ENCODE measurements at regions not wholly inside any gene's neighbourhood (a gene's known extent, or its start where the extent isn't known, plus 50 kb on each side); places are given as distances from the start of the nearest gene placed in this dataset.

DNA sequence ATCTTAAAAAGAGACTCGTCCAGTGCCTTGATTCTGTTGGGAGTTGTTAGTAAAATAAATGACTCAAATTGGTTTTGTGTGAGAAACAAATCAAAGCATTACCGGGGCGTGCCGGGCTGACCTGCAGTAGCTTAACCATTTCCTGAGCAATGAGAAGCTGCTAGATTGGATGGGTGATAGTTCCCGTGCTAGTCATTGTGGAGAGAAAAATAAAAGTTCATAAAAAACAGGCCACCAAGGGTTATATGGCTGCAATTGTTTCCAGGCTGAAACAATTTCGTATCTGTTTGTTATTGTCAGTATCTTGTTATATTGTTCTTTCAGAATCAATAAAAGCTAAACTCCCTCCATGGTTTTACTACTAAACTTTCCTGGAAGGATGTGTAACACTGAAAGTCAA, 314.4 kb downstream of the MTX2 start:
- no peak for DNase-seq
- no peaks in the 10 kb centered on the region for H3K36me3 ChIP-seq
- H3K9me3 ChIP-seq (ENCODE audit: severe bottlenecking), result no peaks in the 10 kb centered on the region
- H3K27ac ChIP-seq, result no peak overlapping the region
- peaks cover 85% of the 10 kb centered on the region for H3K27me3 ChIP-seq (ENCODE audit: insufficient read depth, low read depth, severe bottlenecking)
- TF ChIP-seq, protein P1, sequence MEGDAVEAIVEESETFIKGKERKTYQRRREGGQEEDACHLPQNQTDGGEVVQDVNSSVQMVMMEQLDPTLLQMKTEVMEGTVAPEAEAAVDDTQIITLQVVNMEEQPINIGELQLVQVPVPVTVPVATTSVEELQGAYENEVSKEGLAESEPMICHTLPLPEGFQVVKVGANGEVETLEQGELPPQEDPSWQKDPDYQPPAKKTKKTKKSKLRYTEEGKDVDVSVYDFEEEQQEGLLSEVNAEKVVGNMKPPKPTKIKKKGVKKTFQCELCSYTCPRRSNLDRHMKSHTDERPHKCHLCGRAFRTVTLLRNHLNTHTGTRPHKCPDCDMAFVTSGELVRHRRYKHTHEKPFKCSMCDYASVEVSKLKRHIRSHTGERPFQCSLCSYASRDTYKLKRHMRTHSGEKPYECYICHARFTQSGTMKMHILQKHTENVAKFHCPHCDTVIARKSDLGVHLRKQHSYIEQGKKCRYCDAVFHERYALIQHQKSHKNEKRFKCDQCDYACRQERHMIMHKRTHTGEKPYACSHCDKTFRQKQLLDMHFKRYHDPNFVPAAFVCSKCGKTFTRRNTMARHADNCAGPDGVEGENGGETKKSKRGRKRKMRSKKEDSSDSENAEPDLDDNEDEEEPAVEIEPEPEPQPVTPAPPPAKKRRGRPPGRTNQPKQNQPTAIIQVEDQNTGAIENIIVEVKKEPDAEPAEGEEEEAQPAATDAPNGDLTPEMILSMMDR (IDR thresholded peaks at IDR 0.05; ENCODE audit: low read depth, low read length), result no peak
- H3K4me3 ChIP-seq (ENCODE audit: low read depth, low read length), result no peak overlapping the region

DNA sequence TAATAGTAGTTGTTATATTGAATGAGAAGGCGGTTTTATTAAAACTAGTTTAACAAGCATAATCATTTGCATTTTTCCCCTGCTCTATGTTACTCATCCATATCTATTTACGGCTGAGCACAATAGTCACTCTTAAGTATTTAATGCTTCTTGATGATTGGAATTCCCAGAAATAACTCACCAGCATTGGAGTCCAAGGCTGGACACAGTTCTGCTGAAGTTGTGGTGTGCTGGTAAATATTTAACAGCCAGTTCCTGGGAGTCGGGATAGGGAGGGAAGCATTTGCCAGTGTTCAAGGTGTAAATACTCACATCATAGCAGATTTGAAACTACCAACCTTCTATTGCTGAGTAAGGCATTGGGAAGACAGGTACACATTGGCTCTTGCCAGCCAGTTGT, 315.1 kb downstream of the MTX2 start:
- H3K36me3 ChIP-seq, result no peaks in the 10 kb centered on the region
- peaks cover 85% of the 10 kb centered on the region for H3K27me3 ChIP-seq (ENCODE audit: insufficient read depth, low read depth, severe bottlenecking)
- no peak for DNase-seq
- no peaks in the 10 kb centered on the region for H3K9me3 ChIP-seq (ENCODE audit: severe bottlenecking)
- TF ChIP-seq, protein P1 (IDR thresholded peaks at IDR 0.05; ENCODE audit: low read depth, low read length), result no peak
- H3K27ac ChIP-seq, result no peak overlapping the region
- no peak overlapping the region for H3K4me3 ChIP-seq (ENCODE audit: low read depth, low read length)

DNA sequence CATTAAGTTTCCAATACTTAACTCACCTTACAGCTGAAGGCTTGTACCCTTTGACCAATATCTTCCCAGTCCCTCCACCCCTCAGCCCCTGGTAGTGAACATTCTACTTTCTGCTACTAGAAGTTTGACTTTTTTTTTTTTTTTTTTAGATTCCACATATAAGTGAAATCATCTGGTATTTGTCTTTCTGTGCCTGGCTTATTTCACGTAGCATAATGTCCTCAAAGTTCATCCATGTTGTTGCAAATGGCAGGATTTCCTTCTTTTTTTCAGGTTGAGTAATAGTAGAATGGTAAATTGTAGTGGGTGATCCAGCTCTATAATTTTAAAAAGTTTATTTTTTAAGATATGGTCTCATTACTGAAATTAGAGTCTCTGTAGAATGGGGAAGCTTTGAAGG, 316.0 kb downstream of the MTX2 start:
- Histone ChIP-seq H3K27me3 (ENCODE audit: insufficient read depth, low read depth, severe bottlenecking) (peaks cover 87% of the 10 kb centered on the region), H3K4me3 (ENCODE audit: low read depth, low read length) (no peak overlapping the region), H3K36me3 (no peaks in the 10 kb centered on the region), H3K9me3 (ENCODE audit: severe bottlenecking) (no peaks in the 10 kb centered on the region), H3K27ac (no peak overlapping the region)
- TF ChIP-seq, protein P1 (IDR thresholded peaks at IDR 0.05; ENCODE audit: low read depth, low read length), result no peak
- DNase-seq, result no peak

GRCh38 chr2:176585791-176586190, 316.5 kb downstream of the MTX2 start:
- TF ChIP-seq, protein P1 (IDR thresholded peaks at IDR 0.05; ENCODE audit: low read depth, low read length), result no peak

GRCh38 chr2:176589287-176589686, 320.0 kb downstream of the MTX2 start:
- H3K27me3 ChIP-seq (ENCODE audit: insufficient read depth, low read depth, severe bottlenecking), result peaks cover 58% of the 10 kb centered on the region
- TF ChIP-seq, protein P1 (IDR thresholded peaks at IDR 0.05; ENCODE audit: low read depth, low read length), result no peak
- no peak overlapping the region for H3K27ac ChIP-seq
- H3K9me3 ChIP-seq (ENCODE audit: severe bottlenecking), result no peaks in the 10 kb centered on the region
- no peak overlapping the region for H3K4me3 ChIP-seq (ENCODE audit: low read depth, low read length)
- DNase-seq, result no peak
- no peaks in the 10 kb centered on the region for H3K36me3 ChIP-seq

More at GRCh38 chr2:176585791-176586190, 316.5 kb downstream of the MTX2 start:
- Histone ChIP-seq H3K27ac (no peak overlapping the region), H3K27me3 (ENCODE audit: insufficient read depth, low read depth, severe bottlenecking) (peaks cover 84% of the 10 kb centered on the region), H3K36me3 (no peaks in the 10 kb centered on the region), H3K9me3 (ENCODE audit: severe bottlenecking) (no peaks in the 10 kb centered on the region), H3K4me3 (ENCODE audit: low read depth, low read length) (no peak overlapping the region)
- DNase-seq, result no peak

- Histone ChIP-seq H3K27ac (no peak overlapping the region), H3K9me3 (ENCODE audit: severe bottlenecking) (no peaks in the 10 kb centered on the region)
- DNase-seq, result no peak
Observed at GRCh38 chr2:176589825-176590440, 320.7 kb downstream of the MTX2 start.

More at GRCh38 chr2:176589825-176590440, 320.7 kb downstream of the MTX2 start:
- peaks cover 54% of the 10 kb centered on the region for H3K27me3 ChIP-seq (ENCODE audit: insufficient read depth, low read depth, severe bottlenecking)
- H3K4me3 ChIP-seq (ENCODE audit: low read depth, low read length), result no peak overlapping the region
- H3K36me3 ChIP-seq, result no peaks in the 10 kb centered on the region
- TF ChIP-seq, protein P1 (IDR thresholded peaks at IDR 0.05; ENCODE audit: low read depth, low read length), result no peak

Measured in WERI-Rb-1 (cell line).